ENCODE measurements at regions not wholly inside any gene's neighbourhood (a gene's known extent, or its start where the extent isn't known, plus 50 kb on each side); places are given as distances from the start of the nearest gene placed in this dataset.
"Not testable (repeated sequence)": the region's sequence is repeated elsewhere in the genome, so short reads cannot be mapped to it uniquely, and the experiment has no call there.

GRCh38 chr13:54591540-54591939 lies 1562.9 kb downstream of the OLFM4 start:
- DNase-seq (ENCODE audit: low read depth, low spot score), result no peak

- no peak for DNase-seq (ENCODE audit: low read depth, low spot score)
These were observed 1563.6 kb downstream of the OLFM4 start for GRCh38 chr13:54592201-54592600.

- DNase-seq (ENCODE audit: low read depth, low spot score), result no peak
These were observed 1564.9 kb downstream of the OLFM4 start for GRCh38 chr13:54593504-54593903.

GRCh38 chr13:54597540-54598088 lies 1569.0 kb downstream of the OLFM4 start:
- no peak for DNase-seq (ENCODE audit: low read depth, low spot score)

GRCh38 chr13:54599413-54599812 lies 1570.8 kb downstream of the OLFM4 start:
- DNase-seq (ENCODE audit: low read depth, low spot score), result no peak

- DNase-seq (ENCODE audit: low read depth, low spot score), result no peak
These were observed 1578.3 kb downstream of the OLFM4 start for GRCh38 chr13:54606944-54607343.

GRCh38 chr13:54607421-54607820 lies 1578.8 kb downstream of the OLFM4 start:
- DNase-seq (ENCODE audit: low read depth, low spot score), result no peak

- DNase-seq (ENCODE audit: low read depth, low spot score), result no peak
These were observed 1582.8 kb downstream of the OLFM4 start for GRCh38 chr13:54611390-54611789.

GRCh38 chr13:54614726-54615125 lies 1586.1 kb downstream of the OLFM4 start:
- DNase-seq (ENCODE audit: low read depth, low spot score), result no peak

- not testable (repeated sequence) for DNase-seq (ENCODE audit: low read depth, low spot score)
These were observed 1597.9 kb downstream of the OLFM4 start for GRCh38 chr13:54626504-54626903.

GRCh38 chr13:54627646-54628372 lies 1599.2 kb downstream of the OLFM4 start:
- no peak for DNase-seq (ENCODE audit: low read depth, low spot score)

GRCh38 chr13:54628383-54628782 lies 1599.8 kb downstream of the OLFM4 start:
- DNase-seq (ENCODE audit: low read depth, low spot score), result no peak

- no peak for DNase-seq (ENCODE audit: low read depth, low spot score)
These were observed 1604.8 kb downstream of the OLFM4 start for GRCh38 chr13:54633456-54633855.

- DNase-seq (ENCODE audit: low read depth, low spot score), result no peak
These were observed 1607.6 kb downstream of the OLFM4 start for GRCh38 chr13:54636231-54636630.

GRCh38 chr13:54637366-54637765 lies 1608.8 kb downstream of the OLFM4 start:
- DNase-seq (ENCODE audit: low read depth, low spot score), result peak; percentile 33

GRCh38 chr13:54640719-54641118 lies 1612.1 kb downstream of the OLFM4 start:
- no peak for DNase-seq (ENCODE audit: low read depth, low spot score)

GRCh38 chr13:54643863-54644262 lies 1615.2 kb downstream of the OLFM4 start:
- DNase-seq (ENCODE audit: low read depth, low spot score), result no peak

- DNase-seq (ENCODE audit: low read depth, low spot score), result no peak
These were observed 1618.7 kb downstream of the OLFM4 start for GRCh38 chr13:54647275-54647674.

GRCh38 chr13:54657588-54657987 lies 1629.0 kb downstream of the OLFM4 start:
- no peak for DNase-seq (ENCODE audit: low read depth, low spot score)

- DNase-seq (ENCODE audit: low read depth, low spot score), result no peak
These were observed 1630.2 kb downstream of the OLFM4 start for GRCh38 chr13:54658771-54659170.

- DNase-seq (ENCODE audit: low read depth, low spot score), result no peak
These were observed 1631.7 kb downstream of the OLFM4 start for GRCh38 chr13:54660277-54660676.

GRCh38 chr13:54676526-54677113 lies 1648.0 kb downstream of the OLFM4 start:
- no peak for DNase-seq (ENCODE audit: low read depth, low spot score)

- no peak for DNase-seq (ENCODE audit: low read depth, low spot score)
These were observed 1653.6 kb downstream of the OLFM4 start for GRCh38 chr13:54682184-54682583.
